Cardiac fibroblast (primary cell): ENCODE measurements at regions not wholly inside any gene's neighbourhood (a gene's known extent, or its start where the extent isn't known, plus 50 kb on each side); places are given as distances from the start of the nearest gene placed in this dataset.

Source experiments
- DNase-seq, 2 donors: peaks; one replicate each; pipeline versions ENCODE4 v3.0.0 to v3.0.0-alpha.2; 2010; ENCODE audit warnings: low read depth in 2 of 2
- H3K4me3 ChIP-seq, 2 donors: replicated peaks in 1 of 2; 1 replicate in 1 of 2; 2 replicates in 1 of 2; pipeline ENCODE4 v1.5.1; 2011; ENCODE audit warnings: low read depth in 2 of 2, low read length in 2 of 2, mild to moderate bottlenecking in 2 of 2, moderate library complexity in 1 of 2
- CTCF ChIP-seq: IDR thresholded peaks from one replicate; pipeline ENCODE4 v1.5.1; 2011; ENCODE audit warnings: low read depth, mild to moderate bottlenecking, low read length, inconsistent platforms

GRCh38 chr22:49427341-49427740 is 400.3 kb downstream of the BRD1 start:
- TF ChIP-seq CTCF = no peak
- no peak for DNase-seq
- H3K4me3 ChIP-seq = no peak overlapping the region

- no peak for DNase-seq
- H3K4me3 ChIP-seq = no peak overlapping the region
- no peak for TF ChIP-seq CTCF
Measured at GRCh38 chr22:49426618-49427266, 400.9 kb downstream of the BRD1 start.

GRCh38 chr22:49426098-49426497 is 401.6 kb downstream of the BRD1 start:
- no peak for TF ChIP-seq CTCF
- no peak for DNase-seq
- H3K4me3 ChIP-seq = no peak overlapping the region

GRCh38 chr22:49425356-49425755 is 402.3 kb downstream of the BRD1 start:
- no peak for TF ChIP-seq CTCF
- no peak for DNase-seq

GRCh38 chr22:49424893-49425270 is 402.8 kb downstream of the BRD1 start:
- TF ChIP-seq CTCF = no peak
- no peak for DNase-seq
- H3K4me3 ChIP-seq = no peak overlapping the region

More at GRCh38 chr22:49425356-49425755, 402.3 kb downstream of the BRD1 start:
- no peak overlapping the region for H3K4me3 ChIP-seq

GRCh38 chr22:49423125-49423650 is 404.5 kb downstream of the BRD1 start:
- no peak overlapping the region for H3K4me3 ChIP-seq
- DNase-seq = no peak
- TF ChIP-seq CTCF = no peak

GRCh38 chr22:49422701-49423100 is 405.0 kb downstream of the BRD1 start:
- no peak overlapping the region for H3K4me3 ChIP-seq
- TF ChIP-seq CTCF = no peak
- no peak for DNase-seq
